Tibial nerve (tissue), 4 donors: ENCODE measurements at regions not wholly inside any gene's neighbourhood (a gene's known extent, or its start where the extent isn't known, plus 50 kb on each side); places are given as distances from the start of the nearest gene placed in this dataset.

Source experiments
- CTCF ChIP-seq, 5 experiments: fragments of 200-600 bp in 3 of 5; fragments of 450-650 bp in 2 of 5; sonication (generic) in 3 of 5; IDR thresholded peaks; one replicate each; pipeline ENCODE4 v1.5.1; 2016 to 2019; ENCODE audit warnings: antibody characterized with exemption in 5 of 5, mild to moderate bottlenecking in 3 of 5, moderate library complexity in 2 of 5
- EP300 ChIP-seq, 2 donors: sonication (generic); formaldehyde crosslinking; IDR thresholded peaks; one replicate each; pipeline ENCODE4 v1.6.1; 2017; ENCODE audit warnings: antibody characterized with exemption in 2 of 2, mild to moderate bottlenecking in 1 of 2
- POLR2A ChIP-seq, 2 donors: fragments of 450-650 bp; IDR thresholded peaks; one replicate each; pipeline ENCODE4 v1.6.1; 2017; ENCODE audit warnings: antibody characterized with exemption in 2 of 2, mild to moderate bottlenecking in 2 of 2, moderate library complexity in 2 of 2

DNA sequence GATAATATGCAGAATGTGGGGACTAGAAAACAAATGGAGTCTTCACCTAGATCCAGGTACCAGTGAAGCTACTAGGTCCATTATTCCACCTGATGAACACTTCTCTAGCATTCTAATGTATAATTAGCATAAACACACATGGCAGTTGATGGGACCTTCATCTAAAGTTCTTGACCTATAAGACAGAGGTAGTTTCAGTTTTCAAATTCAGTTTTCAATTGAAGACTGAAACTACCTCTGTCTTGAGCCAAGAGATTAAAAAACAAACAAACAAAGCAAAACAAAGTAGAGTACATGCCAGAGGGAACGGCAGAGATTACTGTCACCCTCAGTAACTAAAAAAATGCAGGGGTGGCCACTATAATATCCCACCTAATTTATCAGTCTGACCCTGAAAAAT lies 199.9 kb upstream of the NEIL3 start:
- no peak for TF ChIP-seq CTCF (IDR thresholded peaks at IDR 0.05)
- no peak for TF ChIP-seq POLR2A (IDR thresholded peaks at IDR 0.05)
- no peak for TF ChIP-seq EP300 (IDR thresholded peaks at IDR 0.05)
